Spinal cord (tissue), 9 donors: ENCODE measurements at regions not wholly inside any gene's neighbourhood (a gene's known extent, or its start where the extent isn't known, plus 50 kb on each side); places are given as distances from the start of the nearest gene placed in this dataset.

Experiments used
- DNase-seq, 6 donors: peaks; one replicate each; pipeline versions ENCODE4 v3.0.0 to v3.0.0-alpha.2; 2013 to 2015; ENCODE audit warnings: low spot score in 6 of 6, low read depth in 4 of 6
- H3K27ac ChIP-seq: one replicate; pipeline ENCODE4 v1.5.1; 2013; ENCODE audit warnings: low read depth, low read length, control low read depth
- H3K27me3 ChIP-seq: one replicate; pipeline ENCODE4 v1.6.1; 2013; ENCODE audit warnings: low read length; ENCODE audit not compliant: control insufficient read depth, insufficient read depth
- H3K36me3 ChIP-seq: one replicate; pipeline ENCODE4 v1.6.1; 2013; ENCODE audit warnings: low read length; ENCODE audit not compliant: control insufficient read depth, insufficient read depth
- H3K4me1 ChIP-seq: one replicate; pipeline ENCODE4 v1.6.1; 2013; ENCODE audit warnings: low read length; ENCODE audit not compliant: control insufficient read depth, insufficient read depth
- H3K4me3 ChIP-seq: one replicate; pipeline ENCODE4 v1.5.1; 2013; ENCODE audit warnings: low read depth, low read length, control low read depth
- H3K9me3 ChIP-seq: one replicate; pipeline ENCODE4 v1.6.1; 2013; ENCODE audit warnings: low read length; ENCODE audit not compliant: control insufficient read depth, insufficient read depth
- WGBS: methylation state at CpG from one replicate; pipeline ENCODE4 v1.1.5; 2013; ENCODE audit warnings: missing lambda C conversion rate; ENCODE audit not compliant: insufficient coverage; 5-methylcytosine and 5-hydroxymethylcytosine counted together
- donor health status: healthy.

- no peak overlapping the region for H3K27ac ChIP-seq
- H3K36me3 ChIP-seq: no peaks in the 10 kb centered on the region
- H3K27me3 ChIP-seq: no peaks in the 10 kb centered on the region
- WGBS: no CpG with 5 or more reads among the region's 2 CpGs
- no peak overlapping the region for H3K4me3 ChIP-seq
- H3K4me1 ChIP-seq: no peaks in the 10 kb centered on the region
- DNase-seq: no peak
- no peaks in the 10 kb centered on the region for H3K9me3 ChIP-seq
These were observed 746.4 kb upstream of the LCORL start for GRCh38 chr4:18767921-18768320.

- no peaks in the 10 kb centered on the region for H3K4me1 ChIP-seq
- no peaks in the 10 kb centered on the region for H3K27me3 ChIP-seq
- H3K27ac ChIP-seq: no peak overlapping the region
- H3K36me3 ChIP-seq: no peaks in the 10 kb centered on the region
- H3K4me3 ChIP-seq: no peak overlapping the region
- H3K9me3 ChIP-seq: no peaks in the 10 kb centered on the region
- DNase-seq: no peak
These were observed 735.1 kb upstream of the LCORL start for GRCh38 chr4:18756671-18757070.

- WGBS: 100% methylated on average over 1 of the region's 2 CpGs
- Histone ChIP-seq H3K27ac (no peak overlapping the region), H3K36me3 (no peaks in the 10 kb centered on the region), H3K9me3 (no peaks in the 10 kb centered on the region), H3K4me3 (no peak overlapping the region), H3K27me3 (no peaks in the 10 kb centered on the region), H3K4me1 (no peaks in the 10 kb centered on the region)
- peak in 1 of 6 donors; percentile 19 for DNase-seq
These were observed 732.6 kb upstream of the LCORL start for GRCh38 chr4:18754180-18754579.

DNA sequence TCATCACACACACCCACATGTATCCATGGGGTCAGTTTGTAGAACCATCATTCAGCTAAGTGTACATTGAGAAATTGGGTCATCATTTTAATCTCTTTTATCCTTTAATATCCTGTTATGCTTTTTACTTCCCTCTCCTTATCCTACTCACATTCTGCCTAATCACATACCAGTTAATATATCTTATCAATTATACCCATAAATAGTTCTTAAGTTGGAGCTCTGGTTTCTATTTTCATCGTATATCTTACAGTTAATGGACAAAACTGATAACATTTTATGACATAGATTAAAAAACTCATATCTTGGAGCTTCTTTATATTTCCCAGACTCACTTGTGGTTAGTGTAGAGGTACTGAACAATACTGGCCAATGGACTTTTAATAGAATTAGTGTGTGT is 729.5 kb upstream of the LCORL start:
- H3K4me1 ChIP-seq: no peaks in the 10 kb centered on the region
- DNase-seq: no peak
- no peak overlapping the region for H3K4me3 ChIP-seq
- no CpG with 5 or more reads among the region's 1 CpG for WGBS
- no peak overlapping the region for H3K27ac ChIP-seq
- no peaks in the 10 kb centered on the region for H3K27me3 ChIP-seq
- no peaks in the 10 kb centered on the region for H3K9me3 ChIP-seq
- H3K36me3 ChIP-seq: no peaks in the 10 kb centered on the region

DNA sequence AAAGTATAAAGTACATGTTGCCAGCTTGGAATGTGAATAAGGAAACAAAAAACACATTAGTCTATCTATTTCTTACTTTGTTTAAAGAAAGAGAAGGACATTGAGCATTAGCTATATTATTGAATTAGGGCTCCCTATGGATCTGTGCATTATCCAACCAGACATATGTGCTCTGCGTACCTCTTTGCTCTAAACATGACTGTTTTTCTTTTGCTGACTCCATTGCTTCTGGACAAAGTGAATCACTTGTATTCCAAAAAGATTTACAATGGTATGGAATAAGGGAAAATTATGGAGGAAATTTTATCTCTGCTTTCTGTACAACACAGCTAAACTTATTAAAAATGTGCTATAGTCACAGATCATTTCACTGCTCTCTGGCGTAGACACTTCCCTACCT is 727.8 kb upstream of the LCORL start:
- Histone ChIP-seq H3K4me1 (no peaks in the 10 kb centered on the region), H3K4me3 (no peak overlapping the region), H3K27ac (no peak overlapping the region), H3K27me3 (no peaks in the 10 kb centered on the region), H3K36me3 (no peaks in the 10 kb centered on the region), H3K9me3 (no peaks in the 10 kb centered on the region)
- 100% methylated on average over 1 of the region's 2 CpGs for WGBS
- DNase-seq: no peak

DNA sequence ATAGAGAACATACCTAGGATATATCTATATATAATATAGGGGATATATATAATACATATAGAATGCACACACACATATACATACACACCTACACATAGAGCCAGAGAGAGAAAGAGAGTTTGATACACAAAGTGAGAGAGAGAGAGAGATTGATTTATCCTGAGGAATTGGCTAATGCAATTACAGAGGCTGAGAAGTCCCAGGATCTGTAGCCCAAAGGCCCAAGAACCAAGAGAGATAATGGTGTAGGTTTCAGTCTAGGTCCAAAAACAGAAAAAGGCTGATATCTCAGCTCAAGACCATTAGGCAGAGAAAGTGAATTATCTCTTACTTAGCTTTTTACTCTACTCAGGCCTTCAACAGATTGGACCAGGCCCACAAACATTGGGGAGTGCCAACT is 715.0 kb upstream of the LCORL start:
- Histone ChIP-seq H3K27ac (no peak overlapping the region), H3K27me3 (no peaks in the 10 kb centered on the region), H3K36me3 (no peaks in the 10 kb centered on the region), H3K4me1 (no peaks in the 10 kb centered on the region), H3K9me3 (no peaks in the 10 kb centered on the region), H3K4me3 (no peak overlapping the region)
- DNase-seq: no peak

- WGBS: no CpG with 5 or more reads among the region's 3 CpGs
- H3K27ac ChIP-seq: no peak overlapping the region
- H3K4me1 ChIP-seq: no peaks in the 10 kb centered on the region
- no peaks in the 10 kb centered on the region for H3K9me3 ChIP-seq
- no peak for DNase-seq
- H3K27me3 ChIP-seq: no peaks in the 10 kb centered on the region
- no peak overlapping the region for H3K4me3 ChIP-seq
- H3K36me3 ChIP-seq: no peaks in the 10 kb centered on the region
These were observed 714.2 kb upstream of the LCORL start for GRCh38 chr4:18735740-18736268.

DNA sequence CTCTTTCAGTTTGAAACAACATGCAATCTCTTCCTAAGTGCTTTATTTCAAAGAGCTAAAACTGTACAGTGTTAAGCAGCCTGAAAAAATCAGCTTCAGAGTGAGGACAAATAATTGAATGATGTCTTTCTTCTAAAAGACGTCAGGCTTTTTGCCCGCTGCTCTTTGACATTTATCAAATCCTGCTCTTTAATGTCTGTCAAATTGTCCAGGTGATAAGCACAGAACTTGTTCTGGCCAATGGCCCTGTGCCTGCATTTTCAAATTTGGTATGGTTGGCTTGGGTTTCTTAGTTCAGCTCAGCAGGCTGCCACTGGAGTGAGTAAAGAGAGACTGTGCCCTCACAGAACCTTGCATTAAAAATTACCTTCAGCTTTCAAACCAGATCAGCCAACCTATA is 712.9 kb upstream of the LCORL start:
- H3K27ac ChIP-seq: peak overlapping the region; percentile 55
- 30% methylated on average over 2 of the region's 2 CpGs for WGBS
- H3K27me3 ChIP-seq: no peaks in the 10 kb centered on the region
- H3K9me3 ChIP-seq: no peaks in the 10 kb centered on the region
- H3K4me1 ChIP-seq: no peaks in the 10 kb centered on the region
- no peak overlapping the region for H3K4me3 ChIP-seq
- DNase-seq: peak in 3 of 6 donors; percentile 20 to 70 (median 55)
- no peaks in the 10 kb centered on the region for H3K36me3 ChIP-seq

- no peak overlapping the region for H3K4me3 ChIP-seq
- H3K4me1 ChIP-seq: no peaks in the 10 kb centered on the region
- no peaks in the 10 kb centered on the region for H3K9me3 ChIP-seq
- peak overlapping the region; percentile 55 for H3K27ac ChIP-seq
- no peaks in the 10 kb centered on the region for H3K27me3 ChIP-seq
- H3K36me3 ChIP-seq: no peaks in the 10 kb centered on the region
- WGBS: 40% methylated on average over 1 of the region's 2 CpGs
- peak in 3 of 6 donors; percentile 14 to 68 (median 46) for DNase-seq
These were observed 712.4 kb upstream of the LCORL start for GRCh38 chr4:18733961-18734360.

GRCh38 chr4:18722748-18723191 is 701.2 kb upstream of the LCORL start:
- Histone ChIP-seq H3K9me3 (peaks cover 4% of the 10 kb centered on the region), H3K4me1 (no peaks in the 10 kb centered on the region), H3K27me3 (no peaks in the 10 kb centered on the region), H3K4me3 (no peak overlapping the region), H3K36me3 (no peaks in the 10 kb centered on the region), H3K27ac (no peak overlapping the region)
- DNase-seq: peak in 1 of 6 donors; percentile 10
- 33% methylated on average over 1 of the region's 1 CpG for WGBS
